HCT116 (cell line): ENCODE measurements at regions not wholly inside any gene's neighbourhood (a gene's known extent, or its start where the extent isn't known, plus 50 kb on each side); places are given as distances from the start of the nearest gene placed in this dataset.

Source experiments
- ATAC-seq: fragments of 200-7000 bp; cut with Tn5 transposase; 2 replicates; pipeline ENCODE4 v1.9.1; 2020; ENCODE audit warnings: mild to moderate bottlenecking, moderate library complexity
- BruUV-seq: library from RNA; stranded (reverse); fragments of 400-500 nt; replicated peaks from 2 replicates; lab custom pipeline; 2021; lab: Mats Ljungman, UMichigan
- CTCF ChIA-PET: fragments of 300-600 bp; sonication (Branson Sonifier 250); formaldehyde crosslinking; loops from one replicate; lab custom pipeline; 2021; ENCODE audit warnings: antibody characterized with exemption; lab: Charles Lee
- POLR2A ChIA-PET: fragments of 300-600, 350-600 bp; sonication (Branson Sonifier 250); formaldehyde crosslinking; loops from one replicate; lab custom pipeline; 2021; ENCODE audit warnings: antibody characterized with exemption; lab: Charles Lee
- RAD21 ChIA-PET, 2 experiments: fragments of 300-600 bp; sonication (Branson Sonifier 250); formaldehyde crosslinking; loops; one replicate each; lab custom pipeline; 2023; ENCODE audit warnings: low total read pairs in 2 of 2; ENCODE audit not compliant: uncharacterized antibody in 2 of 2, unreplicated experiment in 2 of 2, low non-redundant PET in 1 of 2; lab: Charles Lee
- DNase-seq: peaks from one replicate; pipeline ENCODE4 v3.0.0-alpha.2; 2010; ENCODE audit warnings: low read depth, low spot score
- H2AFZ ChIP-seq: fragments of 200-600 bp; shearing (Covaris generic), sonication (generic); 2 replicates; pipeline ENCODE4 v1.6.1; 2017; ENCODE audit warnings: low read depth, mixed run types, mixed read lengths, antibody characterized with exemption, low read length; ENCODE audit not compliant: poor library complexity, severe bottlenecking
- H3K27ac ChIP-seq: 2 replicates; pipeline ENCODE4 v1.5.1; 2012; ENCODE audit warnings: low read depth, low read length
- H3K27me3 ChIP-seq: fragments of 200-600 bp; sonication (generic); 2 replicates; pipeline ENCODE4 v1.6.1; 2016; ENCODE audit warnings: mixed run types, low read length, mixed read lengths; ENCODE audit not compliant: insufficient read depth
- H3K36me3 ChIP-seq, 2 experiments: fragments of 200-500 bp in 1 of 2; fragments of 200-600 bp in 1 of 2; sonication (Bioruptor generic) in 1 of 2; sonication (generic) in 1 of 2; 2 replicates each; pipeline versions ENCODE4 v1.5.1 to v1.6.1; 2014 to 2016; ENCODE audit warnings: low read length in 2 of 2, inconsistent platforms in 1 of 2, mixed read lengths in 1 of 2, mixed run types in 1 of 2; ENCODE audit not compliant: insufficient read depth in 2 of 2, control insufficient read depth in 1 of 2
- H3K4me1 ChIP-seq, 2 experiments: fragments of 200-600 bp in 1 of 2; sonication (generic) in 1 of 2; 2 replicates each; pipeline versions ENCODE4 v1.5.1 to v1.6.1; 2012 to 2017; ENCODE audit warnings: low read length in 2 of 2, inconsistent platforms in 1 of 2, mild to moderate bottlenecking in 1 of 2, mixed read lengths in 1 of 2, mixed run types in 1 of 2, moderate library complexity in 1 of 2; ENCODE audit not compliant: insufficient read depth in 2 of 2, control insufficient read depth in 1 of 2
- H3K4me2 ChIP-seq: fragments of 200-600 bp; sonication (generic); 2 replicates; pipeline ENCODE4 v1.6.1; 2017; ENCODE audit warnings: mixed run types, low read length, mixed read lengths
- H3K4me3 ChIP-seq, 2 experiments: fragments of 200-600 bp in 1 of 2; sonication (generic) in 1 of 2; replicated peaks in 1 of 2; 2 replicates each; pipeline ENCODE4 v1.5.1; 2011 to 2016; ENCODE audit warnings: low read length in 2 of 2, control low read depth in 1 of 2, low read depth in 1 of 2, mild to moderate bottlenecking in 1 of 2, mixed read lengths in 1 of 2, mixed run types in 1 of 2
- H3K79me2 ChIP-seq: fragments of 200-600 bp; sonication (generic); 2 replicates; pipeline ENCODE4 v1.6.1; 2017; ENCODE audit warnings: mild to moderate bottlenecking, mixed run types, low read length, moderate library complexity, mixed read lengths; ENCODE audit not compliant: insufficient read depth
- H3K9ac ChIP-seq: fragments of 200-600 bp; sonication (generic); 2 replicates; pipeline ENCODE4 v1.6.1; 2016; ENCODE audit warnings: low read length, mixed read lengths
- H3K9me2 ChIP-seq: fragments of 200-600 bp; sonication (generic), shearing (Covaris generic); 2 replicates; pipeline ENCODE4 v1.6.1; 2017; ENCODE audit warnings: mixed run types, mild to moderate bottlenecking, moderate library complexity; ENCODE audit not compliant: insufficient read depth
- H3K9me3 ChIP-seq, 2 experiments: fragments of 200-500 bp in 1 of 2; fragments of 200-600 bp in 1 of 2; sonication (Bioruptor generic) in 1 of 2; sonication (generic) in 1 of 2; 2 replicates each; pipeline ENCODE4 v1.6.1; 2014 to 2017; ENCODE audit warnings: low read length in 2 of 2, mixed read lengths in 2 of 2, inconsistent platforms in 1 of 2, low read depth in 1 of 2, mild to moderate bottlenecking in 1 of 2, mixed run types in 1 of 2, moderate library complexity in 1 of 2; ENCODE audit not compliant: control insufficient read depth in 1 of 2, insufficient read depth in 1 of 2
- H4K20me1 ChIP-seq: fragments of 200-600 bp; sonication (generic), shearing (Covaris generic); 2 replicates; pipeline ENCODE4 v1.6.1; 2017; ENCODE audit warnings: mixed run types, mild to moderate bottlenecking, moderate library complexity; ENCODE audit not compliant: insufficient read depth
- TCF7L2 ChIP-seq: IDR thresholded peaks from 2 replicates; pipeline ENCODE4 v1.7.0; 2011; ENCODE audit warnings: borderline replicate concordance, inconsistent platforms; ENCODE audit not compliant: insufficient read depth, insufficient read length; ENCODE audit errors: extremely low read depth
- intact Hi-C: fragments of 100-400 bp; cut with micrococcal nuclease; formaldehyde crosslinking; loops from 2 replicates; pipeline ENCODE4 v1.10.0; 2022
- TF ChIP-seq, protein P1 (sequence below): IDR thresholded peaks from 2 replicates; pipeline ENCODE4 v1.6.1; 2012; ENCODE audit warnings: low read depth

DNA sequence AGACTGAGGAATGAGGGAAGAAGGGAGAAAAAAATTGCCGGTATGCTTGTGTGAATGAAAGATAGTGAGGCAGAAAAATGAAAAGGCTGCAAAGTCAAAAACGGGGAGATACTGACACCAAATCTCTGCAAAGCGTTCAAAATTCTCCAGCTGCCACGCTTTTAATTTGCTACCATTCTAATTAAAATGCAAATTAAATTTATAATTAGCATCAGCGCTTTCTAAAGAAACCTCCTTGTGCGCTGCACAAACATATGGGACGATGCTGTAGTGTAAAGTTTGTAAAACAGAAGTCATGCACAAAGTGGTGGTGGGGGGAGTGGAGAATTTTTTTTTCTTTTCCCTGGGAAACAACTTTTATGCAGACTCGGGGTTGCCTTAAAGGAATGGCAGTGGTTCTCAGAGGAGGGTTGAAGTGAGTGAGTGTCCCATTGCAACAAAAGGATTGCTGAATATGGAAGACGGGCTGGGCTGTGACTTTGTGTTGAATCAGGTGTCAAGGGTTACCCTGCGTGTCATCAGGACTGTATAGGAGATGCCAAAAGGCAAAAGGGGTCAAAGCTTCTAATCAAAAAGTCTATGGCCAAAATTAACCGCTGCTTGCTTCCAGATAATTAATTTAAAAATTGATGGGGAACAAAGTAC is 472.2 kb downstream of the NR2F2 start:
- ATAC-seq = no peak
- TF ChIP-seq, protein P1, sequence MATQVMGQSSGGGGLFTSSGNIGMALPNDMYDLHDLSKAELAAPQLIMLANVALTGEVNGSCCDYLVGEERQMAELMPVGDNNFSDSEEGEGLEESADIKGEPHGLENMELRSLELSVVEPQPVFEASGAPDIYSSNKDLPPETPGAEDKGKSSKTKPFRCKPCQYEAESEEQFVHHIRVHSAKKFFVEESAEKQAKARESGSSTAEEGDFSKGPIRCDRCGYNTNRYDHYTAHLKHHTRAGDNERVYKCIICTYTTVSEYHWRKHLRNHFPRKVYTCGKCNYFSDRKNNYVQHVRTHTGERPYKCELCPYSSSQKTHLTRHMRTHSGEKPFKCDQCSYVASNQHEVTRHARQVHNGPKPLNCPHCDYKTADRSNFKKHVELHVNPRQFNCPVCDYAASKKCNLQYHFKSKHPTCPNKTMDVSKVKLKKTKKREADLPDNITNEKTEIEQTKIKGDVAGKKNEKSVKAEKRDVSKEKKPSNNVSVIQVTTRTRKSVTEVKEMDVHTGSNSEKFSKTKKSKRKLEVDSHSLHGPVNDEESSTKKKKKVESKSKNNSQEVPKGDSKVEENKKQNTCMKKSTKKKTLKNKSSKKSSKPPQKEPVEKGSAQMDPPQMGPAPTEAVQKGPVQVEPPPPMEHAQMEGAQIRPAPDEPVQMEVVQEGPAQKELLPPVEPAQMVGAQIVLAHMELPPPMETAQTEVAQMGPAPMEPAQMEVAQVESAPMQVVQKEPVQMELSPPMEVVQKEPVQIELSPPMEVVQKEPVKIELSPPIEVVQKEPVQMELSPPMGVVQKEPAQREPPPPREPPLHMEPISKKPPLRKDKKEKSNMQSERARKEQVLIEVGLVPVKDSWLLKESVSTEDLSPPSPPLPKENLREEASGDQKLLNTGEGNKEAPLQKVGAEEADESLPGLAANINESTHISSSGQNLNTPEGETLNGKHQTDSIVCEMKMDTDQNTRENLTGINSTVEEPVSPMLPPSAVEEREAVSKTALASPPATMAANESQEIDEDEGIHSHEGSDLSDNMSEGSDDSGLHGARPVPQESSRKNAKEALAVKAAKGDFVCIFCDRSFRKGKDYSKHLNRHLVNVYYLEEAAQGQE = no peak
- H2AFZ ChIP-seq = no peak overlapping the region
- H3K27me3 ChIP-seq = peaks cover 5% of the 10 kb centered on the region; the same call in 1 of the 2 replicates
- no peaks in the 10 kb centered on the region for H4K20me1 ChIP-seq
- ChIA-PET POLR2A (no interaction called here), CTCF (no interaction called here), RAD21 (no interaction called here)
- intact Hi-C loops = no loop called here
- no peaks in the 10 kb centered on the region for H3K9me2 ChIP-seq
- H3K79me2 ChIP-seq = no peaks in the 10 kb centered on the region
- H3K4me1 ChIP-seq = no peaks in the 10 kb centered on the region
- DNase-seq = no peak
- no peaks in the 10 kb centered on the region for H3K36me3 ChIP-seq
- H3K9me3 ChIP-seq = no peaks in the 10 kb centered on the region
- H3K9ac ChIP-seq = no peak overlapping the region
- no peak overlapping the region for H3K27ac ChIP-seq
- no TSS peak for BruUV-seq
- H3K4me3 ChIP-seq = no peak overlapping the region
- H3K4me2 ChIP-seq = no peak overlapping the region

GRCh38 chr15:96804754-96805153 is 474.3 kb downstream of the NR2F2 start:
- intact Hi-C loops = no loop called here
- peaks cover 5% of the 10 kb centered on the region; the same call in 1 of the 2 replicates for H3K27me3 ChIP-seq
- ATAC-seq = no peak

More at GRCh38 chr15:96804754-96805153, 474.3 kb downstream of the NR2F2 start:
- Histone ChIP-seq H3K9me3 (no peaks in the 10 kb centered on the region), H3K9ac (no peak overlapping the region), H3K79me2 (no peaks in the 10 kb centered on the region), H2AFZ (no peak overlapping the region), H3K4me2 (no peak overlapping the region), H3K36me3 (no peaks in the 10 kb centered on the region), H3K9me2 (no peaks in the 10 kb centered on the region), H3K4me3 (no peak overlapping the region), H3K4me1 (no peaks in the 10 kb centered on the region), H3K27ac (no peak overlapping the region), H4K20me1 (no peaks in the 10 kb centered on the region)
- BruUV-seq = no TSS peak
- TF ChIP-seq TCF7L2 = no peak
- ChIA-PET CTCF (no interaction called here), POLR2A (no interaction called here), RAD21 (no interaction called here)
- no peak for DNase-seq
